Stimulated activated CD8-positive, alpha-beta memory T cell treated with anti-CD3 and anti-CD28 coated beads, Interleukin-12 subunit alpha, Interleukin-12 subunit beta, amount 100 ng/mL, for 1 hour (primary cell): ENCODE measurements at regions not wholly inside any gene's neighbourhood (a gene's known extent, or its start where the extent isn't known, plus 50 kb on each side); places are given as distances from the start of the nearest gene placed in this dataset.
"Not testable (repeated sequence)": the region's sequence is repeated elsewhere in the genome, so short reads cannot be mapped to it uniquely, and the experiment has no call there.

Experiments used
- DNase-seq: peaks from one replicate; pipeline ENCODE4 v3.0.0-alpha.2; 2020; ENCODE audit warnings: low read depth

GRCh38 chr18:38654946-38655345 is 1089.3 kb upstream of the CELF4 start:
- DNase-seq: no peak

- DNase-seq: no peak
These were observed 1086.1 kb upstream of the CELF4 start for GRCh38 chr18:38651736-38652135.

GRCh38 chr18:38648179-38648578 is 1082.6 kb upstream of the CELF4 start:
- no peak for DNase-seq

- DNase-seq: no peak
These were observed 1080.7 kb upstream of the CELF4 start for GRCh38 chr18:38646296-38646695.

GRCh38 chr18:38644875-38645641 is 1079.5 kb upstream of the CELF4 start:
- DNase-seq: no peak

GRCh38 chr18:38642711-38643110 is 1077.1 kb upstream of the CELF4 start:
- DNase-seq: no peak

GRCh38 chr18:38639700-38640099 is 1074.1 kb upstream of the CELF4 start:
- DNase-seq: not testable (repeated sequence)

- DNase-seq: no peak
These were observed 1070.3 kb upstream of the CELF4 start for GRCh38 chr18:38635709-38636430.

- no peak for DNase-seq
These were observed 1068.5 kb upstream of the CELF4 start for GRCh38 chr18:38634117-38634516.

GRCh38 chr18:38633333-38633732 is 1067.7 kb upstream of the CELF4 start:
- no peak for DNase-seq

GRCh38 chr18:38619129-38619528 is 1053.5 kb upstream of the CELF4 start:
- no peak for DNase-seq

- no peak for DNase-seq
These were observed 1050.7 kb upstream of the CELF4 start for GRCh38 chr18:38616306-38616705.

GRCh38 chr18:38612904-38613303 is 1047.3 kb upstream of the CELF4 start:
- no peak for DNase-seq

GRCh38 chr18:38611036-38611964 is 1045.7 kb upstream of the CELF4 start:
- DNase-seq: no peak

- DNase-seq: no peak
These were observed 1041.2 kb upstream of the CELF4 start for GRCh38 chr18:38606841-38607240.

- DNase-seq: no peak
These were observed 1036.7 kb upstream of the CELF4 start for GRCh38 chr18:38602341-38602740.

GRCh38 chr18:38587571-38587970 is 1022.0 kb upstream of the CELF4 start:
- no peak for DNase-seq

- DNase-seq: no peak
These were observed 1020.7 kb upstream of the CELF4 start for GRCh38 chr18:38586327-38586726.

GRCh38 chr18:38579764-38580163 is 1014.2 kb upstream of the CELF4 start:
- DNase-seq: no peak

GRCh38 chr18:38576916-38577315 is 1011.3 kb upstream of the CELF4 start:
- no peak for DNase-seq

- no peak for DNase-seq
These were observed 1010.8 kb upstream of the CELF4 start for GRCh38 chr18:38576349-38576748.

GRCh38 chr18:38575648-38576047 is 1010.0 kb upstream of the CELF4 start:
- DNase-seq: no peak
